Choroid plexus epithelial cell (primary cell): ENCODE measurements at regions not wholly inside any gene's neighbourhood (a gene's known extent, or its start where the extent isn't known, plus 50 kb on each side); places are given as distances from the start of the nearest gene placed in this dataset.

Experiments used
- DNase-seq: peaks from one replicate; pipeline ENCODE4 v3.0.0-alpha.2; 2010; ENCODE audit warnings: low read depth
- H3K4me3 ChIP-seq: 2 replicates; pipeline ENCODE4 v1.5.1; 2011; ENCODE audit warnings: low read depth, mild to moderate bottlenecking, control low read depth, low read length, moderate library complexity
- TF ChIP-seq, protein P1 (sequence below): conservative IDR thresholded peaks from 2 replicates; pipeline ENCODE4 v1.5.1; 2011; ENCODE audit warnings: low read depth, mild to moderate bottlenecking, control low read depth, inconsistent platforms, low read length, moderate library complexity

DNA sequence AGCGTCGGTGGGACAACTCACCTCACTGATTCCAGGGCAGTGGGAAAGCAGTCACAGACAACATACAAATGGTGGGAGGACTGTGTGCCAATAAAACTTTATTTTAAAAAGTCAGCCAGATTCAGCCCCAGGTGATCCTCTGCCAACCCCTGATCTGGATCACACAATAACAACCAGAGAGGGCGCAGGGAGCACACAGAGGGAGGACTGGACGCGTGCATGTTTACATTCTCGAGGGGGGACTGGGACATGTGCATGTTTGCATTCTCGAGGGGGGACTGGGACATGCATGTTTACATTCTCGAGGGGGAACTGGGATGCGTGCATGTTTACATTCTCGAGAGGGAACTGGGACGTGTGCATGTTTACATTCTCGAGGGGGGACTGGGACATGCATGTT lies 209.5 kb downstream of the NDUFA10 start:
- no peak overlapping the region for H3K4me3 ChIP-seq
- DNase-seq = no peak
- TF ChIP-seq, protein P1, sequence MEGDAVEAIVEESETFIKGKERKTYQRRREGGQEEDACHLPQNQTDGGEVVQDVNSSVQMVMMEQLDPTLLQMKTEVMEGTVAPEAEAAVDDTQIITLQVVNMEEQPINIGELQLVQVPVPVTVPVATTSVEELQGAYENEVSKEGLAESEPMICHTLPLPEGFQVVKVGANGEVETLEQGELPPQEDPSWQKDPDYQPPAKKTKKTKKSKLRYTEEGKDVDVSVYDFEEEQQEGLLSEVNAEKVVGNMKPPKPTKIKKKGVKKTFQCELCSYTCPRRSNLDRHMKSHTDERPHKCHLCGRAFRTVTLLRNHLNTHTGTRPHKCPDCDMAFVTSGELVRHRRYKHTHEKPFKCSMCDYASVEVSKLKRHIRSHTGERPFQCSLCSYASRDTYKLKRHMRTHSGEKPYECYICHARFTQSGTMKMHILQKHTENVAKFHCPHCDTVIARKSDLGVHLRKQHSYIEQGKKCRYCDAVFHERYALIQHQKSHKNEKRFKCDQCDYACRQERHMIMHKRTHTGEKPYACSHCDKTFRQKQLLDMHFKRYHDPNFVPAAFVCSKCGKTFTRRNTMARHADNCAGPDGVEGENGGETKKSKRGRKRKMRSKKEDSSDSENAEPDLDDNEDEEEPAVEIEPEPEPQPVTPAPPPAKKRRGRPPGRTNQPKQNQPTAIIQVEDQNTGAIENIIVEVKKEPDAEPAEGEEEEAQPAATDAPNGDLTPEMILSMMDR = no peak

DNA sequence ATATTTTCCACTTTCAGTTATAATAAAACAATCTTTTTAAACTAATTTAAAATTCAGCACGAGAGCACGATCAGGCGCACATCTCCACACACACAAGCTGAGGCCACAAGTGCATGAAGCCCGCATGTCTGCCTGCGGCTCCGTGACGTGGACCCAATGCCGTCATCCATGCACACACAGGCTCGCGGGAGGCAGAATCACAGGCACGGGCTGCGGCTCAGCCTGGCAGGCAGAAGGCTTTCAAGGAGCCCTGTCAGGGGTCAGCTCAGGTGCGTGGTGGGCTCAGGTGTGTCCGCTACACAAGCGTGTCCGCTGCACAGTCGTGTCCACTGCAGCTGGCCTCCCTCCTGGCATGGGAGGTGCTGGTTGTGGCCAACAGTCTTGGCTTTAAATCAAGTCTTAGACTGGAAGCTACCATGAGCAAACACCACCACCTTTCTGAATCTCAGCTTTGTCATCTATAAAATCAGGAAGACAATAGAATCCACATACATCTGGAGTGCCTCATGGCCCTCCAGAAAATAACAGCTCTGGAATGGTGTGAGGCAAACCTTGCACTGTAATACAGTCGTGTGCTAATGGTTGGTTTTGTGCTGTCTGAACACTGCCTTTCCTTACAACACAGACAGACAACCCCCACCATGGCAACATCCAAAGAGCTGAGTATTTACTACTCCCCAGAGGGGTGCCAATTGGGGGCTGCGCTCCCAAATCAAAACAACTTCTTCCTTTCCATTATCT lies 210.1 kb downstream of the NDUFA10 start:
- no peak for DNase-seq
- no peak overlapping the region for H3K4me3 ChIP-seq
- TF ChIP-seq, protein P1 = no peak

DNA sequence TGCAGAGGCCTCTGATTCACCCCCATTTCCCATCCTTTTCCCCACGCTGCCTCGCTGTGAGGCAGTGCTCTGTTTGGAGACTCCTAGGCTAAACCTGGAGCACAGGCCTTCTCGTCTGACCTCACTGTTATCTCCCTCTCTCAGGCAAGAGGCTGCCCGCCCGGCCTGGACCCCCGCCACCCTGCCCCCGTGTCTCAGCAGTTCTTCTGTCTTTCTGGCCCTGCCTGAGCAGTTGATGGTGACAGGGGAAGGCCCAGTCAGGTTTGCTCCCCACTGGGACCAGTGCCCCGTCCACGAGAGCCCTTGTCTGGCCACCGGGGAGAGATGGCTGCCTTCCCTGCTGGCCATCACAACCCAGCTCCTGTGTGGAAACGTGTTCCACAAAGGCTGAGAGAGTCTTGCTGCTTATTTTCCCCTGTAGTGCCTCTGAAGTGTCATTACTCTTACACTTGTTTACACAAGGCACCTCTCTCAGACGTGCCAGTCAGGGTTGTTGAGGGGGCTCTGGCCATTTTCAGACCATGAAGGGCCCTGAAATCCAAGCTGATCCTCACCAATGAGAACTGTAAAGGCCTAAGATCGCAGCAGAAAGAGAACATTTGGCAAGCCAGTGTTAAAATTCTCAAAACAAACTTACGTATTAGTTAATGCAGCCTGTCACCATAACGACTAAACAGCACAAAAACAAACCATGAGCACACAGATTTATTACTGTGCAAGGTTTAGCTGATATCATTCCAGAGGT lies 210.9 kb downstream of the NDUFA10 start:
- H3K4me3 ChIP-seq = no peak overlapping the region
- TF ChIP-seq, protein P1 = no peak
- DNase-seq = no peak

DNA sequence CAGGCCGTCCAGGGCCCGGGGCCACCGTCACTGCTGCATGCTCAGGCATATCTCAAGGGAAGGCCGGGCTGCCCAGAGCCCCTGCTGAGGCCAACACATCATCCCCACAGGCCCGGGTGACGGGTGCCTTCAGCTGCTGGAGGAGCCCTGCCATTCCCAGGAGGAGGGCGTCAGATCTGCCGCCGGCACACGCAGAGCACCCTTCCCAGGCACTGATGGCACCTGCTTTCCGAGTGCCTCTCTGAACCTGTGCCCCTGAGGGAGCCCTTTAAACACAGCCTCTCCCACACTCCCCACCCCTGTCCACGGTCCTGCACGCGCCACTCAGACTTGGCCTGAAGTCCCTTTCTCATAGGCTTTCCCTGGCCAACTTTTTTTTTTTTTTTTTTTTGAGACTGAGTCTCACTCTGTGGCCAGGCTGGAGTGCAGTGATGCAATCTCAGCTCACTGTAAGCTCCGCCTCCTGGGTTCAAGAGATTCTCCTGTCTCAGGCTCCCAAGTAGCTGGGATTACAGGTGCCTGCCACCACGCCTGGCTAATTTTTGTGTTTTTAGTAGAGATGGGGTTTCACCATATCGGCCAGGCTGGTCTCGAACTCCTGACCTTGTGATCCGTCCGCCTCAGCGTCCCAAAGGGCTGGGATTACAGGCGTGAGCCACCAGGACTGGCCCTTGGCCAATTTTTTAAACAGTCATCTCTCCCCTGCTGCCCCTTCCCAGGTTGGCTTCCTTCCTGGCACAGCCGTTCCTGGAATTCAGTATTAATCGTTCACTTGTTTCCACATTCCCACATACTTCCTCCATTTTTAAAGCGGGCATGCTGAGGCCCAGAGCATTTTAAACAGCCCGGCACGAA lies 211.7 kb downstream of the NDUFA10 start:
- H3K4me3 ChIP-seq = no peak overlapping the region
- TF ChIP-seq, protein P1 = no peak
- no peak for DNase-seq

DNA sequence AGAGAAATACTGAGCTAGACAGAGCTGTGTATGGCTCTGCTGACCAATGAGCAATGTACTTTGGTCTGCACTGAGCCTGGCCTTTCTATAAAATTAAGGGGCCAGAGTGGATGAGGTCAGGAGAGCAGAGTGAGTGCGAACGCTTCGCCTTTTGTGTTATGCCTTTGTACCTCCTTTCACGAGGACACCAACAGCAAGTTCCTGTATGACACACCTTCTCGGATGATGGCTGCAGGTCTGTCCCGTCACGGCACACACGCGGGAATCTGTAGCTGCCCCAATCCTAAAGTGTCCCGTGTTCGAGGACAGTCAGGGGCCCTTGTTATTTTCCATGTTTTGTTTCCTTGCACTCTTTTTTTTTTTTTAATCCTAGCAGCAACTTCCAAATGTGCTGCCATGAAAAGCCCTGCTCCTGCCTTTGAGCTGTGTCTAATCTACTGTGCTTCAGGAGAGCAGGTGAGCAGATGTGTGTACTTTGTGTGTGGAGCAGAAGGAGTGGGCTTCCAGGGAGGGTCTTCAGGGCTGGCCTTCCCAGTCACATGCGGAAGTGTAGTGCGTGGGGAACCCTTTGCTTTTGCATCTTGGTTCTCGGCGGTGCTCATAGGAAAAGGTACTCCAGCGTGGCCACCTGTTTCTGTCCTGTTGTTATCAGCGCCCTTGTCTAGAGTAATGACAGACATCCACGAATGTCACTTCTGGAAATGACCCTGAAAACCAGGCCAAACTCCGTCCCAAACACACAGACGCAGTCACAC lies 213.2 kb downstream of the NDUFA10 start:
- no peak for DNase-seq
- TF ChIP-seq, protein P1 = no peak
- no peak overlapping the region for H3K4me3 ChIP-seq

DNA sequence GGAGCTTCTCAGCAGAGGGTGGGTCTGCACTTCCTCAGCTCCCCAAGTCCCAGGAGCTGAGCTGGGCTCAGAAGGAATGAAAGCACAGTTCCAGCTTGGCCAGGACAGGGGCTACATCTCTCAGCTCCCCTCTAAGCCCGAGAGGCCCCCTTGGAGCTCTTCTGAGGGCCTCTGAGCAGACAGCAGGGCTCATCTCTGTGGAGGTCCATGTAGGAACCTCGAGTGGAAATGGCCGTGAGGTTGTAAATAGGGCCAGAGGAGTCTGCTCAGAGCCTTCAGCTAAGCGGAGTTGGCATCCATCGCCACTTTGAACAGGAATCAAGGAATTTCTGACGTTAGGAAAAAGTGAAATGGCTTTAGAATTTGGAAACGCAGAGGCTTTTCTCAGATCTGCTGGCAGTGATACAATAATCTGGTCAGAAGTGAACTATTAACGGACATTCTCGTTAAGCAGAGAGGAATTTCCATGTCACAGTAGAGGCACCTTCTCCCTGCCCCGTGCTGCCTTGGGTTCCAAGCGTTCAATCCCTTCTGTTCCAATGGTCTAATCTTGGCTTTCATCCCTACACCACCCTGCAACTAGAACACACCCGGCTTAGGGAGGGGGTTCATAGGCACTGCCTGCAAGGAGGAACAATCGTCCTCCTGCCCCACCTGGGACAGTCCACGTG lies 213.9 kb downstream of the NDUFA10 start:
- DNase-seq = no peak
- H3K4me3 ChIP-seq = no peak overlapping the region
- TF ChIP-seq, protein P1 = no peak
